ENCODE measurements at regions not wholly inside any gene's neighbourhood (a gene's known extent, or its start where the extent isn't known, plus 50 kb on each side); places are given as distances from the start of the nearest gene placed in this dataset.

- TF ChIP-seq RAD21 (conservative IDR thresholded peaks at IDR 0.05 in 1 of 2, IDR thresholded peaks at IDR 0.05 in 1 of 2) (no peak), POLR2AphosphoS2 (conservative IDR thresholded peaks at IDR 0.05; ENCODE audit: low read length) (no peak), CBX8 (IDR thresholded peaks at IDR 0.05) (no peak), CTCF (IDR thresholded peaks at IDR 0.05) (no peak), HOXB5 (CRISPR knock-in tag; IDR thresholded peaks at IDR 0.05) (no peak), EHMT2 (IDR thresholded peaks at IDR 0.05; ENCODE audit: low read depth) (no peak), JUN (IDR thresholded peaks at IDR 0.05) (no peak), POLR2A (IDR thresholded peaks at IDR 0.05; ENCODE audit: low read length) (no peak)
These were observed 1351.6 kb upstream of the NRXN1 start for GRCh38 chr2:52383541-52383940.

Data from A549 (cell line).